Inflammatory macrophage treated with lipopolysaccharide for 1 hour (primary cell): ENCODE measurements at regions not wholly inside any gene's neighbourhood (a gene's known extent, or its start where the extent isn't known, plus 50 kb on each side); places are given as distances from the start of the nearest gene placed in this dataset.

Experiments
- DNase-seq, 2 donors: peaks; one replicate each; pipeline ENCODE4 v3.0.0-alpha.2; 2020 to 2022

DNA sequence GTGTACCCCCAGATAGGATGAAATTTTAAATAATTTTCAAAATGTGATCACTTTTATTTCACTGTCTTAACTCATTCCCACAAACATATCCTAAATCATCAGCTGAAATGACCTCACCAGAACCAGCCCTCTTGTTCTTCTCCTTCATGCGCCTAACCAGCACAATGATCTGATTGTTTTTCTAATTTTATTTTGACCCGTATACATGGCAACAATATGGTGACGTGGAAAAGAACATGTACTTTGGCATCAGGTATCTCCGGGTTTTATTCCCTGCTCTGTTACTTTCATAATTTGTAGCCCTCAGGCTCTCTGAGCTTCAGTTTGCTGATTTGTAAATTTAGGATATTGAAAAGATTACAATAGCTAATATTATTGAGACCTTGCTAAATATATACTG is 562.4 kb upstream of the ZFP42 start:
- no peak for DNase-seq

DNA sequence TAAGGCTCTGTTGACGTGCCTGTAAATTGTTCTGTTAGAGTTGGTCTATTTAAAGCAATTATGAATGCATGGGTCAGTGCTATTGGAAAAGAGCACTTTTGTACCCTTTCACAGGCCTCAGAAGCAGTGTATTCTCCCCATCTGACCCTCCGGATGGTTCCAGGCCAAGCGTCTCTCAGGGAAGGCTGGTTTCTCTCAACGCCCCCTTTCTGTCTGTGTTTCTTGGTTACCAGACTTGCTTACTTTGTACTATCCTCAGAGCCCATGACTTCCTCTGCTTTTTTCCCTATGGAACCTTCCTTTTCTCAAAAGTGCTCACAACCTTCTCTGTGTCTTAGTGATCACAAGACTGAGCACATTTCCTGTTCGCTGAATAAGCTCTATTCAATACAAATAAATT is 559.3 kb upstream of the ZFP42 start:
- no peak for DNase-seq

DNA sequence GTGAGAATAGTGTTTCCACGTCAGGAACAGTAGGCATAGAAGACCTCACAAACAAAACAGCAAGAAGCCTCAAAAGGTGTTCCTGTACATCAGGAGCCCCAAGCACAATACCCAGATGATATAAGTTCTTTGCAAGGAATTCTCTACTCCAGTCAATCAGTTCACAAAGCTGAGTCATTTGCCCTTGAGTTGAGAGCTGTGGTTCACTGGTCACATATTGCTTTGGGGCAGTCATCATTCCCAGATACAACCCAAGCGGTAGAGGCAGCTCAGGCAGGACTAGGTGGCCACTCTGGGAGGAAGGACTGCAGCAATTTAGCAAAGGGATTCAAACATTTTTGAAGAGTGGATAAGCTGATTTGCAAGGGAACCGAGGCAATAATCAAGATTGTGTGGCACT is 551.5 kb upstream of the ZFP42 start:
- no peak for DNase-seq

DNA sequence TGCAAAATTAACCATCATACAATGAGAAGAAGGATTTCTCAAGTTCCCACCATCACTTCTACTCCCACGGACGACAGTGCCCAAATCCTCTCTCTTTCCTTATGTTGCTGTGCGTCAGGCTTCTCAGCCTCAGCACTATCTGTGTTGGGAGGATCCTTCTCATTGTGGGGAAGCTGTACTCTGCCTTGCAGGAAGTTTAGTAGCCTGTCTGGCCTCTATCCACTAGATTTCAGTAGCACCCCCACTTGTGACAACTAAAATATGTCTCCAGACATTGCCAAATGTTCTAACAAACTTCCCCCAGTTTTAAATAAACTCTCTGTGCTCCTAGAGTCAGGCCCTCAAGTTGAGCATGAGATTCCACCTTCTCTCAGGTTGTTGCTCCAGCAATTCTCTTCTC is 545.9 kb upstream of the ZFP42 start:
- no peak for DNase-seq

DNA sequence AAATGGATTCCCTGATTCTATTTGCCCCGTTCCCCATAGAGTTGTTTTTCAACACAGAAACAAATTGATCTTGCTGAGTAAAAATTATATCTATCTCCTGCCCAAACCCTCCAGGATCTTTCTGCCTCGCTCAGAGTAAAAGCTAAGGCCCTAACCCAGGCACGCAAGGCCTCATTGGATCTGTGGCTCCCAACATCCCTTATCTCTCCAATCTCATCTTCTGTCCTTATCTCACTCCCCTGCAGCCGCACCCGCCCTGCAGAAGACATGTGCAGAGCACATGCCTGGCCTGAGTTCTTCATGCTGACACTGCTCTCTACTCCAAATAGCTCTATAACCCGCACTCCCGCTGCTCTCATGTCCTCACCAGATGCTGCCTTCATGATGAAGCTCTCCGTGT is 543.8 kb upstream of the ZFP42 start:
- DNase-seq = no peak

DNA sequence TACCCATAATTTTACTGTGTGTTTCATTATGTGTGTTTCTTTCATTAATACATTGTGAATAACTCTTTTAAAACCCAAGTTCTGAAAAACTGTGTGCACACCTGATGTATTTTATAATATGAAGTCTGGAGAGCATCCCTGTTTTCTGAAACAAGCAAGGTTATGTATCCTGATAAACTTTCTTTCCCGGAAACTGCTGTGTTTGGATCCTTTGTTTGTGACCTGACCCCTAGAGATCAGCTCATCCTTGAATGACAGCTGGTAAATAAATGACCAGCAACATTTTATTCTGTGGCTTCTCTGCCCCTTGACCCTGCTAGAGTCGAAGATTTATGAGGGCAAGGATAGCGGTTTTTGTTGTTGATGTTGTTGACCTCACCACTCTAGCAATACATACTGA is 535.6 kb upstream of the ZFP42 start:
- DNase-seq = no peak

DNA sequence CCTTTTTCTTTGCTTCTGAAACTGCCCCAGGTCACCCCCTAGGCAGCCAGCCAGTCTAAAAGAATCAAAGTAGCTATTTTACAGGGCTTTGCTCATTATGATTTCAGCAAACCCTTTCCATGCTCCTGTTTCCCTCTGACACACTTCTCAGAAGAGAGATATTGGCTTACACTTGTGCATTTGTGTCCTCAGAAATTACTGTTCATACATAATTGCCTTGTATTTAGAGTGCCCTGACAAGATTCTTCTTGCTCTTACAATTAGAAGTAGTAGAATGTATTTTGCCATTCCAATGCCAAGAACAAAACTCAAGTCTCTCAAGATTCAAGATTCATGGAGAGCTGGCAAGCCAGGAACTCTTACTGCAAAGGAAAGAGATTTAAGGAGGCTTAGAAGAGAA is 531.0 kb upstream of the ZFP42 start:
- DNase-seq = no peak

DNA sequence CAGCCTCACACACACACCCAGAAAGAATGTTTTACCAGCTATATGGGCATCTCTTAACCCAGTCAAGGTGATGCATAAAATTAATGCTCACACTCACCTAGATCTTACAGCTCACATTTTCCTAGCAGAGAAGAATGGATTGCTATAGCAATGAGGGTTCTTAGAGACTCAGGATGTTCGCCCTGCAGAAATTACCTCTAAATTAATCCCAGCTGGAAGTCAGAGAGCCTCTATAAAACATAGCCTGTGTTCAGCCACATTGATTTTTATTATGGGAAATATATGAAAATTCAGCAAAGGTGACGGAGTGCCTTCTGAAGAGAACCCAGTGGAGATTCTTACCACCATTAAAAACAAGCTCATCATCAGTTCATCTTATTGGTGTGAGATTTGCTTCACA is 528.3 kb upstream of the ZFP42 start:
- DNase-seq = no peak

DNA sequence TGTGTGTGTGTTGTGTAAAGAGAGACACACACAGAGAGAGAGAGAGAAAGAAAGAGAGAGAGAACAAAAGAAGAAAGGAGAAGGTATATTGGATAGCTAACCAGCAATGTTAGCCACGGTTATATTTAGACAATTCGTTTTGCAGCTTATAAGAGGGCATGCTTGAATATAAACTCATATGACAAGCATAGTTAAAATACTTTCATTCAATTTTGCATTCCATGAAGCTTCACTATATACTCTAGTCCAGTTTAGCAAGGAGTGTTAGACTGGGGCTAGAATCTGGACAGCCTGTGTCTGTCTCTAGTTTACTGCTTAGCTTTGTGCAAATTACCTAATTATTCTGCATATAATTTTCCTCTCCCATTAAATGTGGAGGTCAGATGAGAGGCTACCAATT is 525.9 kb upstream of the ZFP42 start:
- no peak for DNase-seq

DNA sequence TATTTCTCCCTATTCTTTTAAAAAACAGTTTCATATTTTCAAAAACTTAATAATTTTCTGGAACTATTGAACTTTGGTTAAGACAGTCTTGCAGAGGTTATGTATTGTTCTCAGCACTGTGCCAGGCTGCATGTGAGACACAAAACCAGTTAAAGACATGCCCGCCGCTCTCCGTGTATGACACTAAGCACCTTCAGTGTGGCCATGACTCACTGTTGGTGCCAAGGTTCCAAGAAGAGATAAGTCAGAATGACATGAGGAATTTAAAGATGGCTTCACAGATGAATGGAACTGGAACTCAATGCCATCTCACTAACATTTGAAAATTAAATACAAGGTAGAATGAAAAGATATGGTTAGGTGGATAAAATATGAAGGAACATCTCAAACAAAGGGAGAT is 525.5 kb upstream of the ZFP42 start:
- DNase-seq = no peak

DNA sequence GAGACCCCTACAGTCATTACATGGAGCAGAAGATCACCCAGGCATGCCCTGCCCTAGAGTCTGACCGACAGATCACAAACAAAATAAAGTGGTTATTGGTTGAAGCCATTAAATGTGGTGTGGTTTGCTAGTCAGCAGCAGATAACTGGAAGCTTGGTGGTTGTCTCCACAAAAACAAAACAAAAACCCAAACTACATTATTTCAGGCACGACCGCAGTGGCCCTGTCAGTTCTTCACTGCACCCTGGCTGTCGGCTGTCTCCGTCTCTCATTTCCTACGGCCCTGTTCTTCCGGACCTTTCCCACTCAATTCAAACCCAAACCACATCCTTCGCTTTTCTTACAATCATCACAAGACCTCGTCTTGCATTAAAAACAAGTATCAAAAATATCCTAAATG is 521.3 kb upstream of the ZFP42 start:
- no peak for DNase-seq

DNA sequence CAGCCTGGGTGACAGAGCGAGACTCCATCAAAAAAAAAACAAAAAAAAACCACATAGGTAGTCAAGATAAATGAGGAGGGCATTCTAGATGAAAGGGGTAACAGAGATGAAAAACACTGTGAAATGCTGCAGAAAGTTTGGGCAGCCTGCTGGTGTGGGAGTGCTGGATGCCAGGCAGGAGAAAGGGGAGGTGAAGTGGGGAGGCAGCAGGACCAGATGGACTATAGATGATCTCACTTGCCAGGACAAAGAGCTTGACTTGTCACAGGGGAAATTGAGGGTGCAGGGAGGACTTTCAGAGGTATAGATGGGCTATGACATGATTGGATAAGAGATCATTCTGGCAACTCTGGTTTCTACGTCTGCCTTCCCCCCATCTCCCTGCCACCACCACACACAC is 519.7 kb upstream of the ZFP42 start:
- DNase-seq = no peak

DNA sequence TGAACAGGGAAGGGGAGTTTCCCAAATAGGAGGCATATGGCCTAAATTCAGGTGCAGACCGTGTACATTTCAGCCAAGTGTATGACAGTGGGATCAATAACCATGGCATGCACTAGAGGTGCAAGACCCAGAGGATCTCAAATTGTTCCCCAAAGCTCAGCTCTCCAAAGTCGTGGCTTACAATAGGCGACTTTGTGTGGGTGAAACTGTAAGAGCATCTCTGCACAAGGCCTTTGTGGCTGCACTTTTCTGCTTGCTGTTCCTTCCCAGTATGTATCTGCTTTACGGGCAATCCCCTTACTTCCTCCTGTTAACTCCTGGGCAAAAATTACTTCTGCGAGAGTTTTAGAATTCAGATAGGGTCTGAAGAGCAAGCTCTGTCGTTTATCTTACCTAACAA is 518.3 kb upstream of the ZFP42 start:
- no peak for DNase-seq

DNA sequence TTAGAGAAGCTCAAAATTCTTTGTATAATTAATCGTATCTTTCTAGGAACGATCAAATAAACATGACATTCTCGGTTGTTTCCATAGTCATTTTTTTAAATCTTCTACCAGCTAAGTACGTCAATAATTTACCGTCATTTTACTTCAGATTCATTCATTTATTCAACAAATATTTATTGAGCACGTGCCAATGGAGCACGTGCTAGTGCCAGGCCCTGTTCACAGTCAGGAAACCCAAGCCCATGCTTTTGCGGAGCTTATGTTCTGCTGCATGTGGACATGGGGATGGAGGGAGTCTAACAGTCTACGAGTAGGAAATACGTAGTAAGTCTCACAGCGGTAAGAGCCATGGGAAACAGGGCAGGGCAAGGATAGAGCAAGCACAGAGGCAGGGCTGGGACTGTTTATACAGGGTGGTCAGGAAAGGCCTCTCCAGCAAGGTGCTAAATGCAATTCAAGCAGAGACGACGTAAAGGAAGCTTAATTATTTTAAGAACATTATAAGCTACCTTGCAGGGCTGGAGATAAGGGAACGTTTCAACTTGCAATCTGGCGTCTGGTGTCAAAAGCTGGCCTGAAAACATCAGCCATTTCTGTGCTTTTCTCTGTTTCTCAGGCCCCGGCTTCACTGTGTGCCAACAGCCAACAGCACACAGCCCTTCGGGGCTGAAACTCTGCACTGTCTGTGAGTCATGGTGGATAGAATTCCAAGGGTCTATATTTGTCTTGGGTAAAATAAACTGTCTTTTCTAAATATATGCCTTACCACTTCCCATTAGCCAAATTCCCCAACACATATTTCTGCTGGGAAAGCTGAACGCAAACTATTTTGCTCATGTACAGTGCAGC is 517.1 kb upstream of the ZFP42 start:
- DNase-seq = no peak

DNA sequence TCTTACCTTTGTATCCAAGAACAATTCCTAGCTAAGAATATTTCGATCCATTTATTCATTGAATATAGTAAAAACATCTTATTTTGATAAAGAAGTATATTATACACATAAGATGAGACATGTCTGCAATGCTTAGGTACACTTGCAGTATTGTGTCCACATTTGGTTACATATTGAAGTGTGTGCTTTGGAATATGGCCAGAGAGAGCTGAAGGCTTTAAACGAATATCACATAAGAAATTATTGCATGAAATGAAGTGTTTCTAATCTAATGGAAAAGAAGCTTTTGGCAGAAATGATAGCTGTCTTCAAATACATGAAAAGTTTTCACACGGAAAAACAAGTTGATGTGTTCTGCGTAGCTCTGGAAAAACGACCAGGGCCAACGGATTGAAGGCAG is 516.1 kb upstream of the ZFP42 start:
- DNase-seq = no peak

DNA sequence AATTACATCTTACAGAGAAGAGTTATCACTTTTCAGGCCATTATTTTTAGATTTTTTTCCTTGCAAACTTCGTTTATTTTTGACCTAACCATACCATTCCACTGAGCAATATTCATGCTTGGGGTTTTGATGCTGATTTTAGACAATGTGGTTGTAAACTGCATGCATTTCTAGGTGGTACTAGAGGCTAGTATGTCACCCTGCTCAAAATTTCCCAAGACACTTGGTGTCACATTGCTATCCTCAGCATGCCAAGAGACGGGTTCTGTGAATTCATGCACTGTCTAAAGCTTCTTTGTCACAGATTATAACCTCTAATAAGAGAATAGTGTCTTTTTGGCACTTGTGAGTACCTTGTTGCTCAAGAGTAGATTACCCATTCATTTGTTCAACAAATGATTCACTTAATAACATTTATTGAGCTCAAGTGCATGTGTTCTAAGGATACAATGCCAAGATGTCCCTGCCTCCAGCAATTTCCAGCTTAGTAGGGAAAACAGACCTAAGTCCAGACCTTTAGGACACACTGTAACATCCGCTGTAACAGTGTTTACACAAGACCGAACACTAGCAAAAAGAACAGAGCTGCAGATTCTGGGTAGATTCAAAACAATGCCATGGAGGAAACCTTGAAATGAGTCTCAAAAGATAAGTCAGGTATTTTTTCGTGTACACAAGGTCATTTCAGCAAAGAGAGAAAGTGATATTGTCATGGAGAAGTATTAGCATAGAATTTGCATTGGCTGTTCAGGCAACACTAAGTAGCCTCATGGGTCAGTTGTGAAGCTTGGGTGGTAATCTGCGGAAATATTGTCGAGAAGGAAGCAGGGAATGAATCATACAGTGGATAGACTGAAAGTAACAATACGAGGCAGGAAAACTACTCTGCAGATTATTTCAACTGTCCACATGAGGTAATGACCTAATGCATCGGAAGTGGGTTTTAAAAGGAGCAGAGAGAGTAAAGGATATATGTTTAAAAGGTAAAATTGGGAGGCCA is 515.1 kb upstream of the ZFP42 start:
- DNase-seq = no peak

DNA sequence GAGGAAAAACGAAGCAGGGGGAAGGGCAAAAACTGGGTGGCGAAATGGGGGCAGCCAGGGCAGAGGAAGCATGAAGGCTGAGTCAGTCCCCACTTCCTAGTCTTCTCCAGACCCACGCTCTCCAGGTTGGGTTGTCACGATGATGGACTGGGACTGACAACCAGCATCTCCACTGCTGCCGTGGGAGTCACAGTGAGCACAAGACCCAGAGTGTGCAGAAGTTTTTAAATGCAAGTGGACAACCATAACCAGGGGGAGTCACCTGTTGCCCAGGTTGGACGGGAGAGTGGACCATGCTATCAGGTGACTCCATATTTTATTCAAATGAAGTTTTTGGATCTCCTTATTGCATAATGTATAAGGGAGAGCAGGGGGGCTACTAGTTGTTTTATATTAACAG is 511.4 kb upstream of the ZFP42 start:
- DNase-seq = no peak

DNA sequence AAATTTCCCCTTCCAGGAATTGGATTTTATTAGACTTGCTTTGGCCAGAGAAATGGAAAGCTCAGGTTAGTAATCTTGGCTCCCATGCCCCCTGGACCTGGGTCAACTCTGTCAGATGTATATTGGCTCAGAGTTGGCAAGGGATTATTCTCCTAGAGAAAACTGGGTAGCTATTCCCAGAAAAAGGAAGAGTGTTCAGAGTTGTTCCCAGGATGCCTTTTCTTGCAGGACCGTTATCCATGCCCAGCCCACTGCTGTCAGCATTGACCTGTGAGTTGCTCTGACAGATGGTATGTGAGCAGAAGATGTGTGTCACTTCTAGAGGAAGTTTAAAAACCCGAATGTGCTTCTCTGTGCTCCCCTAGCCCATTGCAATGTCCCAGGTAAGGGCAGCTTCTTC is 509.9 kb upstream of the ZFP42 start:
- DNase-seq = no peak

DNA sequence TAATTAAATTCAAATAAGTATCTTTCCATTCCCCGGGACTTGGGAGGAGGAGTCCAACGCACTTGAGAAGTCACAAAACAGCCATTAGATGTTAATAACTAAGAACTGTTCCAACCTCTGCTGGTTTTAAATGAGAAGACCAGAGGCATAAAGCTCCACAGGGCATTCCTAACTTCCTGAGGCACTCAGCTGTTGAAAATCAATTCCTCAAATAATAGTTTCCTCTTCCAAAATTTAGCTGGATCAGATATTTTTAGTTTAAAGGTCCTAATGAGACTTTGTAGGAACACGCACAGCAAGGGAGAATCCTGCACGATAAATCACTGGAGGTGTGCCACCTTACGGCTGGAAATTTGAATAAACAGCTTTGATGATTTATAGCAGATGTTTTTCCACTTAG is 504.3 kb upstream of the ZFP42 start:
- no peak for DNase-seq

DNA sequence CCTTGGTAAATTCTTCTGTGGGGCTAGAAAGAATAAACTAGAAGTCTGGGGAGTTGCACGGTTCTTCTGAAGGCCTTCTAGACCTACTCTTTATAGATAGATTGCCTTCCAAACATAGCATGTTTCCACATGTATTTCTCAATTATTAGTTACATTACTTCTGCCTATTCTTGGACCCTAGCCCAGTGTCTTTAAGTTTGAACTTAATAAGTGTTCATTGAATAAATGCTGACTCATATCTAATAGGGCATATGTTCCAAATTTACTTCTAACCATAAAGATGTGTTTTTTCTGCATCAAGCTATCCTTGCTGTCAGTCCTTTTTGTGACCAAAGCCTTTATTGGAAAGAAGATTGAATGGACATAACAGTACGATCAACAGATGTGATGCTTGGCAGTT is 503.6 kb upstream of the ZFP42 start:
- no peak for DNase-seq

DNA sequence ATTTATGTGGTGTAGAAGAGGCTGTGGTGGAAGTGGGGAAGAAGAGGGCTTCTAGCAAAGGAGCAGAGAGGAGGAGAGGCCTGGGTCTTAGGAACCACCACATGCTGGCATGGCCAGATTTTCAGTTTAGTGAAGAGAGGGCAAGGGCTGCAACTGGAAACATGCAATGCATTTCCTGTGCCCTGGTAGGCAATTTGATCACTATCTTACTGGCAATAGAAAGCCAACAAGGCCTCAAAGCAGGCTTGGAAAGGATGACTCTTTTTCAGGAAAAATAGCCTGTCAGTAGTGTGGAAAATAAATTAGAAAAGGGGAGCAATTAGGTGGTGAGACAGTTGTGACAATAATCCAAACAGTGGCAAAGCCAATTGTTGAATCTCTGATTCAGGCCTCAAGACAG is 501.9 kb upstream of the ZFP42 start:
- no peak for DNase-seq

DNA sequence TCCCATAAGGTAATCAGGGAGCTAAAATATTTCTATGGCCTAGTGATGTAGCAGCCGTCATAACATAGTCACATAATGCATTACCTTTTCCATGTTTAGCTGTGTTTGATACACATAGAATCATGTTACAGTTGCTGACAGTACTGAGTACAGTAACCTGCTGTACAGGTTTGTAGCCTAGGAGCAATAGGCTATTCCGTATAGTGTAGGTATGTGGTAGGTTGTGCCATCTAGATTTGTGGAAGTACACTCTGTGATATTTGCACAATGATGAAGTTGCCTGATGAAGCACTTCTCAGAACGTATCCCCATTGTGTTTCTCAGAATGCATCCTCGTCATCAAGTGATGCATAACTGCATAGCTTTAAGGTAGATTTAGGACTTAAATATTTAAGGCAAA is 495.6 kb upstream of the ZFP42 start:
- no peak for DNase-seq

DNA sequence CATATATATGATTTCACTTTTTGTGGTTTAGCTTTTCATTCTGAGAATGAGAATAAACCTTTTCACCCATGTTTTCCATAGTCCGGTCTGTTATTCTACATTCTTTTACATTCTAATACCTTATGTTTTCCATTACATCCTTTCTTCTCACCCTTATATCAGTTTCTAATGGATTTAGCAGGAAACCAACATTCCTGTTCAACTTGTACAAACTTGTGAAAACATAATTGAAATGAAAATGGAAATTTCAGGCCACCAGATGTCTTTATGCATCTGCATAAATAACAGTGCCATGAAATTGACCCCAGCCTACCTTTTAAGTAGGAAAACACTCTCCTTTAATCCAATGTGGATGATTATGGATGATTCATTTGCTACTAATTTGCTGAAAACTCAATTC is 494.8 kb upstream of the ZFP42 start:
- no peak for DNase-seq

DNA sequence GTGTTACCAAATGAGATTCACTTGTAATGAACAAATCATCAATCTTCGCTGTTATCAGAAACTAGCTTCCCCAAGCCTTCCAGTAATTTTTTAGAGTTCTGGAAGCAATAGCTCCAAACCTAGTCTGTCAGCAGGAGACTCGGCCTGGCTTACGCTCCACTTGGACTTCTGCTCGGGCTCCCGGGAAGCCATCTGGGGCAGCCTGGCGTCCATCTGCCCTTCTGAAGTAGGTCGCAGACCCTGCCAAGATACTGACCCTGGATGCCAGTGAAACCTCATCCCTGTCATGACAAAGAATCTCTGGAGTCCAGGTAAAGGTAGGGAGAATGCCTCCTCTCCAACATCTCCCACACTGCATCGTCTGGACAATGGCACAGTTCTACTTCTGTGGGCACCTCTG is 493.8 kb upstream of the ZFP42 start:
- no peak for DNase-seq
